Activated CD4-positive, alpha-beta T cell treated with anti-CD3 and anti-CD28 coated beads, Interleukin-2, amount 50 U/mL, for 24 hours (primary cell): ENCODE measurements at regions not wholly inside any gene's neighbourhood (a gene's known extent, or its start where the extent isn't known, plus 50 kb on each side); places are given as distances from the start of the nearest gene placed in this dataset.

Experiments used
- DNase-seq, 2 donors: peaks; one replicate each; pipeline ENCODE4 v3.0.0-alpha.2; 2020; ENCODE audit warnings: low read depth in 1 of 2, low spot score in 1 of 2

- DNase-seq = no peak
These were observed 59.8 kb upstream of the SLC38A2 start for GRCh38 chr12:46432325-46432724.

- no peak for DNase-seq
These were observed 57.9 kb upstream of the SLC38A2 start for GRCh38 chr12:46430340-46430948.
